DMS79 (cell line): ENCODE measurements at regions not wholly inside any gene's neighbourhood (a gene's known extent, or its start where the extent isn't known, plus 50 kb on each side); places are given as distances from the start of the nearest gene placed in this dataset.

ENCODE experiments used
- DNase-seq: peaks from one replicate; lab custom pipeline; 2025; lab: John Stamatoyannopoulos, UW

DNA sequence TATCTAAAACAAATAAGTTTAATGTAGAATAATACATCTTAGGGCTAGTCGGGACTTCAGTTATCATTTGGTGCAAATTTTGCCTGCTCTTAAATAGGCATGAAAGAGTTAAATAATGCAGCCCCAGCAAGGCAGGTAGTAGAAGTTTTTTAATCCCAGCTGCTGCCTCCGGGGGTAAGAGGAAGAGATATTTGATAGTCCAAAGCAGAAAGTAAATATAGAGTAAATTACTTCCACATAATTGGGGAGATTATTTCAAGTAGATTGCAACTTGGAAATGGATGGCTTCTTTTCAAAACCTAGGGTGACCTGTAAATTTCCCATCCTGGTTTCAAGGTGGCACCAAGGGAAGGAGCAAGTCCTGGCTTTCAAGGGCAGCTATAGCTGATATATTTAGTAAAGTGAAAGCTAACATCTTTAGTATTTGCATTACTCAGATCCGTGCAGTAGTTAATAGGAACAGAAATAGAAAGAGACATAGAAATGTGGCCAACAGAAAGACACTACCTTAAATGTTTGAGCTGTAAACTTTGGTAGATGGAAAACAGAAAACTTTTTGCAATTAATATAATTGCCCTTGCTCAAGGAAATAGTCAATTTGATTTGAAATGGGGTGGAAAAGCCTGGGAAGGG, 109.1 kb downstream of the LMO4 start:
- DNase-seq: no peak

DNA sequence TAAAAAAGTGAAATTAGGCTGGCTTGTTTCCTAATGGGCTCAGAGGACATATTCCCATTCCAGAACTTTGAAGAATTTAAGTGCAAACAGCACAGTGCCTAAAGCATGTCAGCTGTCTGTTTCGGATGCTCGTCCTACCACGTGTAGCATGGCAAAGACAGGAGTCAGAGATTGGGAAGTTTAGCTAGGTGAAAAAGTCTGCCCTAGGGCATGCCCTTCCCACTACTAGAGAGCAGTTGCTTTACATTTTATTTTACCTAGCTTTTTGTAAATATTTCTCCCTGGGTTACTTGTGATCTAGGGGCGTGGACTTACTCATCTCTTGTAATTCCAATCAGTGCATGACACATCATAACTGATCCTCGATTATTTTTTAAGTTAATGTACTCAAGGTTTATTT, 111.1 kb downstream of the LMO4 start:
- DNase-seq: no peak

DNA sequence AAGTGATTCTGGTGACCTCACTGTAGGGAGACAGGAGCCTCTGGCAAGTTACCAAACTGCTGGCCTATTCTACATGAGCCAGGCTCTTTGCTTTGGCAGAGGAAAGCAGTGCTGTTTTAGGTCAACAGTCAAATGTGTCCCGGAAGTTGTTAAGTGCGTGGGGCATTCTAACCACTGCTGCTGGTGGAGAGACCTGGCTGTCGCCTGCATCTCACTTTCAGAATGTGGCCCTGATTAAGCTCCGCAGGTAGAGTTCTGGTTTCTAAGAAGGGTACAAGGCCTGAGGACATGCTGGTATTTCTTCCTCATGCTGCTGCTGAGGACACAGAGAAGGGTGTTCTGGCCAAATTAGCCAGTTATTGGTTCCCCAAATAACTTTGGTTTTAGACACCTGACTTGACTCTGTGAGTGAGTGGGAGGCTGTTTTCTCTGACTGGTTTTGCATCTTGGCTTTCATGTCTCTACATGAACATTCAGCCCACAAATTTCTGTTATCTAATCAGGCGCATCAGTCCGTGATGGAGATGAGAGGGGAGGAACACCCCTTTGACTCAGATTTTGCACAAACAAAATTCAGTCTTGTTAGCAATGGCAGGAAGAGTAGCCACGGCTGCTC, 120.8 kb downstream of the LMO4 start:
- peak; percentile 0 for DNase-seq

DNA sequence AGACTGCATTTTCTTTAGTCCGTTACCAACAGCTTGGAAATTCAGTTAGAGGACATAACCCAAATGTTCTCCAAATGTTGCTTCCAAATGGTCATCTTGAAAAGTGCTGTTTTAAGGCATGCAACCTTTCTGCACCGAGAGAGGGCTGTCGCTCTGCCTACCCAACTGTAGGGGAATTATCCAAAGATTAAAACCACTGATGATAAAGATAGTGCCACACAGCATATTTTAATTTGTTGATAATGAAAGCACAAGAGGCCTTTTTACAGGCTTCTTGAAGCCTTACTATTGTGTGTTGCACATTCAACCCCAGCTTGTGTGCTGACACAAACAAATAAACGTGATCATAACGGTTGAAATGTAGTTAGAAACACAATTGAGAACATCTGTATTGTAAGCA, 121.5 kb downstream of the LMO4 start:
- no peak for DNase-seq

DNA sequence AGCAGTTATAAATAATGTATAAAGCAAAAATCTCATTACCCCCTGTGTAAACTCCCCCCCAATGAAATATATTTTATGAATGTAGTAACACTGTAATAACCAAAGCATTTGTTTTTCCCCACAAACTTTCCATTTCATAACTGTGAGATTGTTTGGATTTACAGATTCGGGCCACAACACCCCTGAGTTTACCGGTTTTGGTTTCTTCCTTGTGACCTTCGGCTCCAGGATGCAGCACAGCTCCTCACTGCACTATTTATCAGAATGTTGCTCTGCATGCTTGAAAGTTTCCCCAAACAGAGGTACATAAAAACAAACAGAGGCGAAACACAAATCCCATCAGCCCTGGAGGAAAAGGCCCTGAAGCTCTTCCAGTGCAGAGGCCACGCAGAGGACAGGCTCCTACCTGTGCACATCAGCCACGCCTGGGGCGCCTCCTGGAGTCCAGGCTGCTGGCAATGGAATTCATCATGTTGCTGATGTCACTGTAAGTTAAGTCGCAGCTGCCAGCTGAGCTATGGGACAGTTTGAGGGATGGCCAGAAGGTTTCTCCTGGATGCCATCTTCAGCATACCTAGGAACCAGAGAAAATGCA, 122.0 kb downstream of the LMO4 start:
- no peak for DNase-seq

DNA sequence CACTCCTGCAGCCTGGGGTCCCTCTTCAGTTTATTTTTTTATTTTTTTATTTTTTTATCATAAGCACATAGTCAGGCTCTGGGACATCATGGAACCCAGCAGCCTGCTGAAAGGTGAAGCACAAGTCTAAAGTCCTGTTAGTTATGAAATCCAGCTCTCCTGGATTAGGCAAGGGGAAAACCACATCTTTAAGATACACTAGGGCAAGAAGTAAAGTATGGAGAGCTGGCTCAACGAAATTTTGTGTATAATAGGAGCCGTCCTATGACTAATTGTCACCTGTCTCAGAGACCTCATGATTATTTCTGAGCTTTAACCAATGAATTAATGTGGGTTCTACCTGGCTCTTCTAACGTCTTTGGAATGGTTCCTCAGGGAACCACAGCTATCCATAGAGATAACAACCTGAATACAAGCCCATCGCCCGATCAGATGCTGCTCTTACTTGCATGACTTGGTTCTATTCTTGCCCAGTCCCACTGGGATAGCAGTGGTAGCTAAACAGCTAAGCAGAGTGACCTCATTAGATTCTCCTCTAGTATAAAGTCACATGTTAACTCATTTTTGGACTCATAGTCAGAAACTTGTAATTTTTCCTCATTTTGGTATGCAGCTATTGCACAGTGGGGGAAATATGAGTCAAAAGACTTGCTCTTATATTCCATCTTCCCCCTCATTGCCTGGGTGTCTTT, 122.7 kb downstream of the LMO4 start:
- DNase-seq: no peak

DNA sequence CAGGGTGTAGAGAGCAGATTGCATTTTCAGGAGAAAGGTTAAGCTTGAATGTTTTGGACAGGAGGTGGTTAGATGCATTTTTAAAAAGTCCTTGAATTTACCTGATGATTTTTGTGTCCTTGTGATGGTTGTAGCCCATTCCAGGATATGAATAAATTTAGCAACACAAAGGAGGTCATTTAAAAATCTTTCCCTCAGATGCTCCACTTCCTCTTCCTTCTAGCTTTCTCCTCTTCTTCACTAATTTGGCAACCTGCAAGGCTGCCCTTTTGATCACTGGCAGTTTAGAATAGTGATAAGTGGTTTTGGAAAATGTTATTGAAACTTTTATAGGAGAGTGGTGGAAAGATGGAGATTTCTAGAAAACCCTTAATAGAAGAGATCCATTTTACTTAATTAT, 124.0 kb downstream of the LMO4 start:
- DNase-seq: no peak

DNA sequence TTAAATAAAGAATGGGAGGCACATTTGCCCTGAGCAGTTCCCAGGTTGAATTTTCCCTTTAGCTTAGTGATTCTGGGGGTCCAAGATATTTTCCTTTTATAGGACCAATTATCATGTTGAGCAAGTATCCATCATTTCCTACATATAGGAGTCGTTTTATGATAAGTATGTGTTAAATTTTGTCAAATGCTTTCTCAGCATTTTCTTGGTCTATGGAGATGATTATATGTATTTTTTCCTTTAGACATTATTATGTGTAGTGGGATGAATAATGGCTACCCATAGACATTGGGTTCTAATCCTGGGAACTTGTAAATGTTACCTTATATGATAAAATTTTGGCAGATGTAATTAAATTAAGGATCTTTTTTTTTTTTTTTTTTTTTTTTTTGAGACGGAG, 128.7 kb downstream of the LMO4 start:
- DNase-seq: no peak

DNA sequence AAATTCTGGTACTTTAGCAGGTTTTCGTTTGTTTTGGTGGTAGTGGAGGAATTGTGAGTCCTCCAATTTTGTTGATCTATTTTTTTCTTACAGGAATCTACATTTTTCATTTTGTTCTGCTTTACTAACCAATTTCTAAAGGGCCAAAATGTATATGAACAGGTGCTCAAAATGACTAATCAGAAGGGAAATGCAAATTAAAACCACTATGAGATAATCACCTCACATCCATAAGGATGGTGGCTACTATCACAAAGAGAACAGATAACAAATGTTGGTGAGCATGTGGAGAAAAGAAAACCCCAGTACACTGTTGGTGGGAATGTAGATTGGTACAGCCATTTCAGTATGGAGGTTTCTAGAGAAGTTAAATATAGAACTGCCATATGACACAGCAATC, 134.2 kb downstream of the LMO4 start:
- no peak for DNase-seq

DNA sequence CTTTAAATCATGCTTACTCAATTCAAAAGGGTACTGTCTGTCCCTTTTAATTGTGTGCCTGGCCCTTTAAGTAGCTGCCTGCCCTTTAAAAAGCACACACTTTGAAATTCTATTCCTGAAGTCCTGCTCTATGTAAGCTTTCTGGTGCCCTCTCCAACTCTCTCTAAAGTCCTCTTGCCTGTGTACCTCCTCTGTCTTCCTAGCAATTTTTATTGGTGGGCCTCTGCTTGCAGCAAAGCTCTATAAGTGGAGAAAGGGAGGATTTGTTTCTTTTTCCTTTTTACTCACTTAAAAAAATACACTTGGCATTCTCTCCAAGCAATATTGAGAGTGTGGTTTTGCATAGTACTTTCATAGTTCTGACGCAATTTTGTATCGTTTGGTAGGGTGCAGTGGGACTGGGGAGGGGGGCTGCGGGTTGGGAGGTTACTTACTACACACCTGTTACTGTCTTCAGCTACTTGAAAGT, 135.4 kb downstream of the LMO4 start:
- DNase-seq: no peak

DNA sequence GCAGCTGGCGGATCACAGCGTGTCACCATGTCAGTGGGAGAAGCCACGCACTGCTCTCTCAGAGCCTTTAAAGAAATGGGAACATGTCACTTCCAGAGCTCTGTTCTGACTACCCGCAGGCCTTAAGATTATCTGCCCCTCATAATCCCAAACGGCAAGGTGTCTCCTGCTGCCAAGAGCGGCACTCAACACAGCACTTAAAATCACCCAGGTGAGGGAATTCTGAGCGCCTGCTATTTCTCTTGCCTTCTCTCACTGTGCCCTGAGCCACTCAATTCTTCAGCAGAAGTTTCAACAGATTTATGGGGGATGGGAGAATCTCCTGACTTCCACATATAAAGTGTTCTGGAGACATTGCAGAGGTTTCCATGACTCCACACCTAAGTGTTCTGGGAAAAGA, 137.9 kb downstream of the LMO4 start:
- DNase-seq: no peak

DNA sequence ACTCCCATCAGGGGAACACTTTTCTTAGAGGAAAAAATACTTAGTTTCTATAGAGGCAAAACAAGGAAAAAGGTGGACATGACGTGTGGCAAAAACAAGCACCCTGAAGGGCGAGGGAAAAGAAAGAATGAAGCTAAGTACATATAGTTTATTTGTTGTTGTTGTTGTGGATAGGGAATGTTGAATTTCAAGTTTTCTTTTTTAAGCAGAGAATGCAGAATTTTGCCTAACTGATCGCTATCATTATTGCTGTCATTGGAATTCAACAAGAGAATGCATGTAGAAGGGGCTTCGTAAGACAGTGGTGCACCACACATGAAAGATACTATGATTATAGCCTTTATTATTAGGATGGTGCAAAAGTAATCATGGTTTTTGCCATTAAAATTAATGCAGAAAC, 144.0 kb downstream of the LMO4 start:
- DNase-seq: no peak

DNA sequence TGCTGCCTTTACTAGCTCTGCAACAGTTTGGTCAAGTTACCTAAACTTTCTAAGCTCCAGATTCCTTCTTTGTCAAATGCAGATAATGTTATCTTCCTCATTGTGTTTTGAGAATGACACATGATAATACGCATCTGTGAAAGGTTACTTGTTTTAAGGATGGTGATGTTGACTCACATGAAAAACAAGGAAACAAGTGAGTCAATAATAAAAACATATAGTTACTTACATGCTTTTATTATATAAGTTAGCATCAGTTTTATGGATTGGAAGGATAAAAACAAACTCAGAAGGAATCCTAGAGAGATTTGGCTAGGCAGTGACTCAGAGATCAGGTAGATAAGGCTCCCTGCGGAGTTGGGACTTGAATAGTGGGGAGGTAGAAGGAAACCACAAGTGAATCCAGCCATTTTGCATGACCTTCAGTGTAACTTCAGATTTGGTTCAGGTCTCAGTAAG, 144.6 kb downstream of the LMO4 start:
- DNase-seq: no peak

DNA sequence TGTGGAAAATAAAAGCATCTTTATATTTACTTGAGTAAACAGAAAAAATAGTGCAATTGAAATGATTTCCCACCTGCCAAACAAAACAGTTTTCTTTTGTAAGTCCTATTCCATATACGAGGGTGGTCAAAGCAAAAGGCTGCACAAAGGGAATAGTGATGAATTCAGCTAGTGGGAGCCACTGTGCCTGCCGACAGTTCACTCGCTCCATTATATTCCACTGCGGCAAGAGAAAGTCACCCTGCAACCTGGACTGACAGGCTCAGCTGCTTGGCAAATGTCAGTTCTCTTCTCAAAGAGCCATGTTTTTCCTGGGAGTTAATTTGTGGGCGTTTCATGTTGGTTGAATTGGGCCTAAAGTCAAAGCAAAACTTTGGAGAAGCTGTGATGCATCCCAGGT, 145.4 kb downstream of the LMO4 start:
- no peak for DNase-seq

DNA sequence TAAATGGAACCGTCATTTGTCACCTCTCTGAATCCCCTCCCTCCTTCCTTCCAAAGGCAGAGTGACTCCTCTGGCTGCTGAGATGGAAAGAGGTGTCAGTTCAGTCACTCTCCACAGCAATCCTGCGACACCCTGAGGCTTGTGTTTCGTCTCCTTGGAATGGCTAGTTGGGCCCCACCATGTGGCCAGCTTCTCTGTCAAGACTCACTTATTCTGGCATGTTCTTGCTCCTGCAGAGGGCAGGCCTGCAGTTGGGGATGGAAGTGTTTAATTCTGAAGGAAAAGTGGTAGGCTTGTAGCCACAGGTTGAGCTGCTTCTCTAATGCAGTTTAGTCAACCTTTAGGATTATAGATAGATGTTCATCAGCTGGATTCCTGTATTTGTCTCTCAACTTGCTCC, 149.6 kb downstream of the LMO4 start:
- no peak for DNase-seq

DNA sequence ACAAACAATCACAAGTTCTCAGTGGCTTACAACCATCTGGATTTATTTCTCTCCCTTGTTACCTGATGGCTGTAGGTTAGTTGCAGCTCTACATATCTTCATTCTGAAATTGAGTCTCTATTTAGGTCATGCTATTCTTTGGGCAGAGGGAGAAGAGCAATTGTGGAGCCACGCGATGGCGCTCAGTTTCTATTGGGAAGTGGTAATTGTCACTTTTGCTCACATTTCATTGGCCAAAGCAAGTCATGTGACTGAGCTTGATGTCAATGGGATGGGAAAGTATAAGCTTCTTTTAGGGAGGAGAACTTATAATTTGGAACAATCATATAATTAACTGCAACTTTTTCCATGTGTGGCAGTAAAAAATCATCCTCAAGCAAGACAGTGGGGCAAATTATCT, 166.5 kb downstream of the LMO4 start:
- DNase-seq: no peak

DNA sequence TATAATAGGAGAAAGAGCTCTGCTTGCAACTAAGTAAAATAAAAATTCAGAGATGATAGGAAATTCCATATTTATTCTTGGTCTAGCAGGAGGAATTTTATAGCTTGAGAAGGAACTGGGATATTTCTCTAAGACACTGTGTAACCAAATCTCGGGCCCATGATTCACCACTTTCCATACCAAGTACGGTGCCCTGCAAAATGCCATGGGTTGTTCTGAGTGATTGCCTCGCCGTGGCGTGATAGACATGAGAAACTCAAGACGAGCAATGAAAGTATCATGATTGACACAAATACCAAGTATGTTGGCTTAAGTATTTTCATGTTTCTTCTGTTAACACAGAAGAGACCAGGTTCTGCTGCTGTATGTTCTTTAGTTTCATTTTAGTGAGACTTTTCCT, 167.2 kb downstream of the LMO4 start:
- DNase-seq: no peak

DNA sequence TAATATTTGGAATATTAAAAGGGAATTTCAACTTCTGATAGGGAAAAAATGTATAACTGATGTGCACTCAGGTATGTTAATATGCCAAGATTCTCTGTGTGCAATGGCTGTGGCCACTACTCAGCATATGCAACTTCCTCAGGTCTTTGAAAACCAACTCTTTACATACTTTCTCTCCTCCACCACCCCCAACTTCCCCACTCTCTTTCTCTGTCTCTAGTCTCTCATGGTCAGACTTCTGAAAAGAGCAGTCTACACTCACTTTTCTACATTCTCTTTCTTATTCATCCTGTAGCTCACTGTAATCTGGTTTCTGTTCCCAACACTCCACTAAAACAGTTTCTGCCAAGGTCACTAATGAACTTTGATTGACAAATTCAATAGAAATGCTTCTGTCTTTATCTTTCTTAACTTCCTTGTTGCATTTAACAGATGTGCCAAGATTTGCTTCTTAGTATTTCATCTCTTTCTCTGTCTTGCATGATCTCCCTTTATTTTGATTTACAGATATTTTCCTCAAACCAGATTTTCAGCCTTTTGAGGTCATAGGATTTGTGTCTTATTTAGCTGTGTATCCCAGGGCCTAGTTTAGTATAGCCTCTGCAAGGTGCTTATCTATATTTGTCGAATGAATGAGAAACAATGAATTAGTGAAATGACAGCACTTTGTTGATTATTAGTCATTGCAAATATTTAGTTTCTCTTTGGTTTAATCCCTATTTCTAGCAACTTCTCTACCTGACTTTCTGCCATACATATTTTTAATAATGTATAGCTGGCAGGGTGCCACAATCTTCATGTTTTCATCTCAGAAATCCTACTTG, 168.9 kb downstream of the LMO4 start:
- no peak for DNase-seq

DNA sequence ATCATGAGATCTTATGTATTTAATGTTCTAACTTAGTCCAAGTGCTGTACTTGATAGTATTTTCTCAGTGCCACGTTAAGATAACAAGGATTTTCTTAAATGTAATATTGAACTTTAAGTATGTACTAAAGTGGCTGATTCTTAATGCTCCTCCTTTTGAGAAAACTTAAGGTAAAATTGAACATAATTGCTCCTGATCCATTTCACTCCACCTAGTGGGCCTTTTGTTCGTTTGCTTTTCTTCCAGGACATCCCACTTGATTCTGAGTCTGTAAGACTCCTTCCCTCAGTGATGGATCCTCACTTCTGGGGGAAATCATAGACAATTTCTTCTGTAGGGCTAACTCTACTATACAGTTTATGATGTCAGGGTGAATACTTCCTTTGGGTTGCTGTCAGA, 173.1 kb downstream of the LMO4 start:
- DNase-seq: no peak

DNA sequence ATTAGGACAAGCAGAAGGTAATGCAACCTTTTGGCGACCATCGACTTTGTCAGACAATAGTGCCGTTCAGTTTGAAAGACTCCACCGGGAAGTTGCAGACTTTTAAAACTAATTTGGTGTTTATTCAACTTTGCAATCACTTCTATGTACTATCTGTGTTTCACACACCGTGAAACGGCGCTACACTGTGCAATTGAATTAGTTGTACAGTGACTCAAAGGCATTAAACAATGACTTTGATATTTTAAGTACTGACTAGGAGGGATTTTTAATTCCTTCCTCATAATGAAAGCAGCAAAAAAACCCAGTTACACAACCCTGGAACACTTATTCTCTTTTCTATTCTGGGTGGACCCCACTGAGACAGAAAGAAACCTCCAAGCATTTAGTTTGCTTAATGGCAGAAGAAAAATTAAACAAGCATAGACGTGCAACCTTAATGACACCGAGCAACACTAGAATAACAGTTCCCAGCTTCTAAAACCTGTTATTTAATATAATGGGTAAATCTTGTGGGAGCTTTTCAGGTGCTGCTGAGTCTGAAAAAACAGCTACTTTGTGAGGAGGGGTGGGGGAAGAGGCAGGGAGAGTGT, 176.8 kb downstream of the LMO4 start:
- no peak for DNase-seq

DNA sequence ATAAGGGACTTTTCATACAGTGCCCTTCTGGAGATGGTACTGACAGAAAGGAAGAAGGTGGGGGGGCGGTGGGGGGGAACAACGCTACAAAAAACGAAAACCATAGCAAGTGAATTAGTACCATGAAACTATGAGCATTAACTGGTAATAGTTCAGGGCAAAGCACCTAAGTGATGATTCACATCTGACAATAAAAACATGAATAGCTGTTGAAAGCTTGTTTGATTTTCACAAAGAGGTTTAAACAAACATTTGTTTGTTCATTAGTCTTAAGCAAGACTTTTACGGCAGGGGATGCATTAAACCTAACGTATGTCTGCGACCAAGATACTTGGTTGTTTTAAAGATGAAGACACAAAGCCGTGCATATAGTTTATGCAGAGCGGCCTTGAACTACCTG, 177.5 kb downstream of the LMO4 start:
- no peak for DNase-seq

DNA sequence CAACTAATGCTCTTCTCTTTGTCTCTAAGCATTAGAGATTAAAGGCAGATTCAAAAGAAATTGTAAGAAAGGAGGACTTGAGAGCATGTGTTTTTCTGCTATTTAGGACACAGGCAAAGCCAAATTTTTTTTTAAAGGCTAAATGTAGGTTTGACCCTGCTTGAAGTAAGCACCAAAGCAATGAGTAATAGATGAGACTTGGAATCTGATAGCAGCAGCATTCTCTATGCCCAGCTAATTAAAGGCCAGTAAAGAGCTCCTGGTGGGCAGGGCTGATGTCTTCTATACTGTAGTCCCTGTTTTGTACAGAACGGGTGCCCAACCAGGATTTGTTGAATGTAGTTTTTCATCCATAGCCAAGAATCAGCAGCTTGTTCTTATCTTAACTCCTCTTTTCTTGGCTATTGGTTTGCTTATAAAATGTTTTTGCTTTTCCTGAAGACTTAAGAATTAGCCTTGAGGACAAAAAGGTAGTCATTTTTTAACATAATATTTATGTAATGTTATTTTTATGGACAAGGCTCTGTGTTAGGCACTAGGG, 179.6 kb downstream of the LMO4 start:
- no peak for DNase-seq
